Type B pancreatic cell (in vitro differentiated cells): ENCODE measurements at regions not wholly inside any gene's neighbourhood (a gene's known extent, or its start where the extent isn't known, plus 50 kb on each side); places are given as distances from the start of the nearest gene placed in this dataset.

Experiments used
- DNase-seq: peaks from one replicate; pipeline ENCODE4 v3.0.0; 2021; ENCODE audit warnings: mixed read lengths; ENCODE audit not compliant: unreplicated experiment; ENCODE audit errors: extremely low spot score
- H3K27ac Mint-ChIP-seq: 2 replicates; pipeline ENCODE4 v1.8.0; 2021; ENCODE audit warnings: mild to moderate bottlenecking, mixed read lengths
- H3K27me3 Mint-ChIP-seq: 2 replicates; pipeline ENCODE4 v1.8.0; 2021; ENCODE audit warnings: mixed read lengths
- H3K36me3 Mint-ChIP-seq: 2 replicates; pipeline ENCODE4 v1.8.0; 2021; ENCODE audit warnings: mixed read lengths
- H3K4me1 Mint-ChIP-seq: one replicate; pipeline ENCODE4 v1.8.0; 2021; ENCODE audit warnings: mixed read lengths; ENCODE audit not compliant: unreplicated experiment
- H3K4me3 Mint-ChIP-seq: 2 replicates; pipeline ENCODE4 v1.8.0; 2021; ENCODE audit warnings: mild to moderate bottlenecking, mixed read lengths
- H3K9me3 Mint-ChIP-seq: 2 replicates; pipeline ENCODE4 v1.8.0; 2021; ENCODE audit warnings: mixed read lengths
- CTCF ChIP-seq: fragments of 200-600 bp; sonication (generic); conservative IDR thresholded peaks from 2 replicates; pipeline ENCODE4 v1.5.0; 2021; ENCODE audit warnings: antibody characterized with exemption, mild to moderate bottlenecking

DNA sequence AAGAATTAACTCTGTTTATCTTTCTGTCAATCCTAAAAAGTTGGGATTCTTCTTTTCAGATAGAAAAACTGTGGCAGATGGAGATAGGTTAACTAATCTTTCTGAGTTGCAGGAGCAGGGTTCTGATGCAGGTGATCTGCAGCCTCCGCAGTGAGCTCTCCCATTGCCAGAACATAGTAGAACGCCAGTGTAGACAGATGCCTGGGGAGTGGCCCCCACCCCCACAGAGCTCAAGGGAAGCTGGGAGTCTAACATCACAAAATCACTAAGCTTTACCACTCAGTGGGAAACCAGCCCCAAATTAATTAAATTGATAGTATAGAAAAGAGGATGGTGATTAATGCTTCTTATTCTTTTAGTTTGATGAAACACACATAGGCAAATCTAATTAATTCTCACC is 295.0 kb upstream of the ATP10A start:
- Mint-ChIP-seq H3K4me1 (no peaks in the 10 kb centered on the region), H3K9me3 (no peaks in the 10 kb centered on the region), H3K27ac (no peak overlapping the region), H3K36me3 (no peaks in the 10 kb centered on the region), H3K27me3 (peaks cover 7% of the 10 kb centered on the region), H3K4me3 (no peak overlapping the region)
- no peak for DNase-seq
- no peak for TF ChIP-seq CTCF

- H3K9me3 Mint-ChIP-seq, result no peaks in the 10 kb centered on the region
- H3K27ac Mint-ChIP-seq, result no peak overlapping the region
- no peak overlapping the region for H3K4me3 Mint-ChIP-seq
- TF ChIP-seq CTCF, result no peak
- no peaks in the 10 kb centered on the region for H3K36me3 Mint-ChIP-seq
- H3K4me1 Mint-ChIP-seq, result no peaks in the 10 kb centered on the region
- no peak for DNase-seq
- peaks cover 7% of the 10 kb centered on the region for H3K27me3 Mint-ChIP-seq
Measured at GRCh38 chr15:26157081-26157480, 294.0 kb upstream of the ATP10A start.

DNA sequence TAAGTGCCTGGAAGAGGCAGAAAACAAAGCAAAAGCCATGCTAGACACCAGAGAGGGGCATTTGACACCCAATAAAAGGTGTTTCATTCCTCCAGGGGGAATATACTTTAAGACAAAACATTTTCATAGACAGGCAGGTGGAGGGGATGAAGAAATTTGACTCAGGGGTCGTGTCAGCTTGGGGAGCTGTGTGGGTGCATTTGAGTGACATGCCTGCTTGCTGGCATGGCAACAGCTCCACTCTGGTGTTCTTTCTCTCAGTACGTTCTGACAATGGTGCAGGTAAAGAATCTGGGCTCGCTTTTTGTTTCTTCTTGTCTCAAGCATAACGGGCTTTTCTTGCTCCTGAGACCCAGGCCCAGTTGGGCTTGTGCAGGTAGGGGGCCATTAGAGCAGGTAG is 292.9 kb upstream of the ATP10A start:
- Mint-ChIP-seq H3K9me3 (no peaks in the 10 kb centered on the region), H3K36me3 (no peaks in the 10 kb centered on the region), H3K4me3 (no peak overlapping the region), H3K27ac (no peak overlapping the region), H3K27me3 (peaks cover 14% of the 10 kb centered on the region), H3K4me1 (no peaks in the 10 kb centered on the region)
- DNase-seq, result no peak
- no peak for TF ChIP-seq CTCF

- Mint-ChIP-seq H3K4me1 (no peaks in the 10 kb centered on the region), H3K27ac (no peak overlapping the region)
Measured at GRCh38 chr15:26148156-26148860, 285.2 kb upstream of the ATP10A start.

DNA sequence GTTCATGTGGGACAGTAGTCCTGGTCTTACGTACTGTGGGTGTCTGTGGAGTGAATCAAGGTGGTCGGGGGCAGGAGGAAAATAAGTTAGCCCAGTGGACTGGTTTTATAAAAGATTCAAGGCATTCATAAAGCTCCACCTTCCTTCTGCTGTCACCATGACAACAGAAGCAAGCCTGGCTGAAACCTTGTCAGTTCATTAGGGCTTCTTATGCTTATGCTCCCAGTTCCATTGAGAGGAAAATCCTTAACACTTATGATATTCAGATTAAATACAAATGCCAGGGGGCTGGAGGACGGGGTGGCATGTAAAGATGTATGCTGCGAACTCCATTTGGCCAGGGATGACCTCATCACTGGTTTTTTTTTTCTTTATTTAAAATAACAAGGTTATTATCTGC is 283.1 kb upstream of the ATP10A start:
- H3K27me3 Mint-ChIP-seq, result peaks cover 21% of the 10 kb centered on the region
- no peaks in the 10 kb centered on the region for H3K36me3 Mint-ChIP-seq
- no peak overlapping the region for H3K27ac Mint-ChIP-seq
- no peak for DNase-seq
- H3K9me3 Mint-ChIP-seq, result no peaks in the 10 kb centered on the region
- no peak overlapping the region for H3K4me3 Mint-ChIP-seq
- TF ChIP-seq CTCF, result no peak
- H3K4me1 Mint-ChIP-seq, result no peaks in the 10 kb centered on the region

More at GRCh38 chr15:26148156-26148860, 285.2 kb upstream of the ATP10A start:
- H3K27me3 Mint-ChIP-seq, result peaks cover 18% of the 10 kb centered on the region
- H3K9me3 Mint-ChIP-seq, result no peaks in the 10 kb centered on the region
- no peak for DNase-seq
- no peak for TF ChIP-seq CTCF
- H3K4me3 Mint-ChIP-seq, result no peak overlapping the region
- no peaks in the 10 kb centered on the region for H3K36me3 Mint-ChIP-seq
